ENCODE measurements at regions not wholly inside any gene's neighbourhood (a gene's known extent, or its start where the extent isn't known, plus 50 kb on each side); places are given as distances from the start of the nearest gene placed in this dataset.

DNA sequence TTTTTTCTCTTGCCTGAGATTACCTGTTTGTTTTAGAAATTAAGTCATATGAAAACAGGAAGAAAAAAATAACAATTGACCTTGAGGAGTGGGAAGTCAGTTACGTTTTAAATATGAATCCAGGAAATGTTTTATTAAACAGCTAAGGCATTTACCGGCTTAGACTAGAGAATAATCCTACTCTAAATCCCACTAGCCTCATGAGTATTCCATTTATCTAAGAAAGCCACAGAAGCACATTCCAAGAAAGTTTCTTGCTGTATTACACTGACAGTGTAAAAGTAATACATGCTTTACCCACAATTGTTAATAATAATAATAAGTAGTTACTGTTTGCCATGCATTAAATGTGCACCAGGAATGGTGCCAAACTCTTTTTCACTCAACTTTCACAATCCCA lies 90.9 kb downstream of the BMP4 start:
- no peak overlapping the region for H2AFZ ChIP-seq
- H3K4me2 ChIP-seq (ENCODE audit: low read length): no peak overlapping the region
- TF ChIP-seq, protein P1, sequence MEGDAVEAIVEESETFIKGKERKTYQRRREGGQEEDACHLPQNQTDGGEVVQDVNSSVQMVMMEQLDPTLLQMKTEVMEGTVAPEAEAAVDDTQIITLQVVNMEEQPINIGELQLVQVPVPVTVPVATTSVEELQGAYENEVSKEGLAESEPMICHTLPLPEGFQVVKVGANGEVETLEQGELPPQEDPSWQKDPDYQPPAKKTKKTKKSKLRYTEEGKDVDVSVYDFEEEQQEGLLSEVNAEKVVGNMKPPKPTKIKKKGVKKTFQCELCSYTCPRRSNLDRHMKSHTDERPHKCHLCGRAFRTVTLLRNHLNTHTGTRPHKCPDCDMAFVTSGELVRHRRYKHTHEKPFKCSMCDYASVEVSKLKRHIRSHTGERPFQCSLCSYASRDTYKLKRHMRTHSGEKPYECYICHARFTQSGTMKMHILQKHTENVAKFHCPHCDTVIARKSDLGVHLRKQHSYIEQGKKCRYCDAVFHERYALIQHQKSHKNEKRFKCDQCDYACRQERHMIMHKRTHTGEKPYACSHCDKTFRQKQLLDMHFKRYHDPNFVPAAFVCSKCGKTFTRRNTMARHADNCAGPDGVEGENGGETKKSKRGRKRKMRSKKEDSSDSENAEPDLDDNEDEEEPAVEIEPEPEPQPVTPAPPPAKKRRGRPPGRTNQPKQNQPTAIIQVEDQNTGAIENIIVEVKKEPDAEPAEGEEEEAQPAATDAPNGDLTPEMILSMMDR (IDR thresholded peaks at IDR 0.05): no peak
- H3K27me3 ChIP-seq (ENCODE audit: control insufficient read depth, insufficient read depth, low read length): no peaks in the 10 kb centered on the region
- no peaks in the 10 kb centered on the region for H3K4me1 ChIP-seq
- no peaks in the 10 kb centered on the region for H3K79me2 ChIP-seq
- no peak overlapping the region for H3K4me3 ChIP-seq (ENCODE audit: low read depth, low read length)
- H3K9ac ChIP-seq: no peak overlapping the region
- H3K36me3 ChIP-seq (ENCODE audit: control insufficient read depth, insufficient read depth, low read length): no peaks in the 10 kb centered on the region
- H3K27ac ChIP-seq: no peak overlapping the region
- no peaks in the 10 kb centered on the region for H3K9me3 ChIP-seq (ENCODE audit: control insufficient read depth, low read length)

DNA sequence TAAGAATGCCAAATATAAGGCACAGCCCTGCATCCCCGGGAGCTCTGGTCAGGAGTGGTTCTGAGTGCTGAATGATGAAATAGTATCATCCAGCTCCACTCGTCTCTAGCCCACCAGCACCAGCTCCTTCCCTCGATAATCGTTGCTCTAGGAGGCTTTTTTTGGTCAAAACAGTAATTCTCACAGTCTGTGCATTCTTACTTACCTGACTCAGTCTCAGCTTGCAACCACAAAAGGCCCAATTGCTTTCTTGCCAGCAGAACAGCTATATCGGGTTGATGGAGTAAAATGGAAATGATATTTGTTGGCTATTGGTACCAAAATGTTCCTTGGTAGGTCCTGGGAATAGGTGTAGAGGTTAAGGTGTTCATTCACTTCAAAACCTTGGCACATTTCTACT lies 94.8 kb downstream of the BMP4 start:
- H3K36me3 ChIP-seq (ENCODE audit: control insufficient read depth, insufficient read depth, low read length): no peaks in the 10 kb centered on the region
- no peak overlapping the region for H3K4me2 ChIP-seq (ENCODE audit: low read length)
- no peak overlapping the region for H3K27ac ChIP-seq
- H3K4me3 ChIP-seq (ENCODE audit: low read depth, low read length): no peak overlapping the region
- H2AFZ ChIP-seq: no peak overlapping the region
- H3K27me3 ChIP-seq (ENCODE audit: control insufficient read depth, insufficient read depth, low read length): no peaks in the 10 kb centered on the region
- H3K79me2 ChIP-seq: no peaks in the 10 kb centered on the region
- no peak overlapping the region for H3K9ac ChIP-seq
- TF ChIP-seq, protein P1 (IDR thresholded peaks at IDR 0.05): no peak
- H3K4me1 ChIP-seq: no peaks in the 10 kb centered on the region
- no peaks in the 10 kb centered on the region for H3K9me3 ChIP-seq (ENCODE audit: control insufficient read depth, low read length)

DNA sequence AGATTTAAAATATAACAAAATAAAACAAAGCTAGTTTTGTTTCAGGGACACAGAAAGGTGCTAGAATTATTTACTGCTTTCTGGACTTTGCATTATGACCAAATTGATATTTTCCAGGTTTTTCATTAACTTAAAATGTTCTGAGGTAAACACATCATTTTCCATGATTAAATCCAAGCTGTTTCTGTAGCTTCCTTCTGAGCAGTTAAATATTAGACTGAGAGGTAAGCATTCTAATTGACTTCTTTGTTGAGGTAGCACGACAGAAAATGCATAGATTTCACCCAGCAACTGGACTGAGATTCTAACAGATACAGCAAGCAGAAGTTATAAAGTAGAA lies 98.3 kb downstream of the BMP4 start:
- H3K4me1 ChIP-seq: no peaks in the 10 kb centered on the region
- no peak overlapping the region for H3K9ac ChIP-seq
- H3K4me2 ChIP-seq (ENCODE audit: low read length): no peak overlapping the region
- TF ChIP-seq, protein P1 (IDR thresholded peaks at IDR 0.05): no peak
- no peak overlapping the region for H3K4me3 ChIP-seq (ENCODE audit: low read depth, low read length)
- no peaks in the 10 kb centered on the region for H3K9me3 ChIP-seq (ENCODE audit: control insufficient read depth, low read length)
- no peaks in the 10 kb centered on the region for H3K36me3 ChIP-seq (ENCODE audit: control insufficient read depth, insufficient read depth, low read length)
- no peaks in the 10 kb centered on the region for H3K27me3 ChIP-seq (ENCODE audit: control insufficient read depth, insufficient read depth, low read length)
- H3K27ac ChIP-seq: no peak overlapping the region
- no peak overlapping the region for H2AFZ ChIP-seq
- H3K79me2 ChIP-seq: no peaks in the 10 kb centered on the region

DNA sequence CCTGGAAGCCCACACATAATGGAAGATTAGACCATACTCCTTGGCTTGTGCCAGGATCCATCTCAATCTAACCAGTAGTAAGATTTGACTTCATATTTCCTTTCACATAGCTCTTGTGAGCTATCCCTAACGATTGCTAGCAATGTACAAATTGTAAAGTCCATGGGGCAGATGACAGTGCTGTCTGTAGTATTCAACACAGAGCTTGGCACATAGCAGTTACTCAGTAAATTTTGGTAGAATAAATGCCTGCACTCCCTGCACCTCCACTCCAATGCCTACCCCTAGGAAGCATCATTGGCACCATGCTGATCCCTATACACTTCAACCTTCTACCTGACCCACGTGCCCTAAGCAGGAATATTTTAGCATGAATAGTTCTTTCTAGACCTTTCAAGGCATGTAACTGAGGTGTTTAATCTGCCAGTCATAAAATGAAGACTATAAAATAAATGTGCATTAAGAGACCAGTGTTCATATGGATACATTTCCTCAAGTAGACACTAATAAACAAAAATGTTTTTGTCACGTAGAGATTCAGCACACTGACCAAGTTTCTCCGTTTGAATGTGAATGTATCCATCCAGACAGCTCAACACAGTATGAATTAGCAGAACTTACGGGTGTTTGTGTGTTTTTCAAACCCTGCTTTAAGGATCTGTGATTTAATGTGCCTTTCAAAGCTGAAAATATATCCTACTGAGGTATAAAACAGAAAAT lies 98.8 kb downstream of the BMP4 start:
- no peak overlapping the region for H3K9ac ChIP-seq
- H3K27ac ChIP-seq: no peak overlapping the region
- H3K36me3 ChIP-seq (ENCODE audit: control insufficient read depth, insufficient read depth, low read length): no peaks in the 10 kb centered on the region
- TF ChIP-seq, protein P1 (IDR thresholded peaks at IDR 0.05): no peak
- no peaks in the 10 kb centered on the region for H3K9me3 ChIP-seq (ENCODE audit: control insufficient read depth, low read length)
- H3K4me2 ChIP-seq (ENCODE audit: low read length): no peak overlapping the region
- no peaks in the 10 kb centered on the region for H3K4me1 ChIP-seq
- no peaks in the 10 kb centered on the region for H3K79me2 ChIP-seq
- no peak overlapping the region for H2AFZ ChIP-seq
- no peaks in the 10 kb centered on the region for H3K27me3 ChIP-seq (ENCODE audit: control insufficient read depth, insufficient read depth, low read length)
- H3K4me3 ChIP-seq (ENCODE audit: low read depth, low read length): no peak overlapping the region

DNA sequence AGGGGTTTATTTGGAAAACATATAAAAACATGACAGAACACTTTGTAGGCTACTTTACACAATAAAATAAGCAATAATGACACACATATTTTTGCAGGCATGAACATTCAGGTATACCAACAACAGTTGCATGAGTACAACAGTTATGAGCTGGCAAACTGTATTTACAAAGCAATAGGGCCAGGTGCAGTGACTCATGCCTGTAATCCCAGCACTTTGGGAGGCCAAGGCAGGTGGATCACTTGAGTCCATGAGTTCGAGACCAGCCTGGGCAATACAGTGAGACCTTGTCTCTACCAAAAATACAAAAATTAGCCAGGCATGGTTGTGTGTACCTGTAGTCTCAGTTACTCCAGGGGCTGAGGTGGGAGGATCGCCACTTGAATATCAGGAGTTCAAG lies 101.1 kb downstream of the BMP4 start:
- TF ChIP-seq, protein P1 (IDR thresholded peaks at IDR 0.05): no peak
- Histone ChIP-seq H3K79me2 (no peaks in the 10 kb centered on the region), H3K4me2 (ENCODE audit: low read length) (no peak overlapping the region), H3K4me3 (ENCODE audit: low read depth, low read length) (no peak overlapping the region), H3K36me3 (ENCODE audit: control insufficient read depth, insufficient read depth, low read length) (no peaks in the 10 kb centered on the region), H2AFZ (no peak overlapping the region), H3K27ac (no peak overlapping the region), H3K4me1 (no peaks in the 10 kb centered on the region), H3K27me3 (ENCODE audit: control insufficient read depth, insufficient read depth, low read length) (no peaks in the 10 kb centered on the region), H3K9me3 (ENCODE audit: control insufficient read depth, low read length) (no peaks in the 10 kb centered on the region), H3K9ac (no peak overlapping the region)
